ENCODE measurements at regions not wholly inside any gene's neighbourhood (a gene's known extent, or its start where the extent isn't known, plus 50 kb on each side); places are given as distances from the start of the nearest gene placed in this dataset.

DNA sequence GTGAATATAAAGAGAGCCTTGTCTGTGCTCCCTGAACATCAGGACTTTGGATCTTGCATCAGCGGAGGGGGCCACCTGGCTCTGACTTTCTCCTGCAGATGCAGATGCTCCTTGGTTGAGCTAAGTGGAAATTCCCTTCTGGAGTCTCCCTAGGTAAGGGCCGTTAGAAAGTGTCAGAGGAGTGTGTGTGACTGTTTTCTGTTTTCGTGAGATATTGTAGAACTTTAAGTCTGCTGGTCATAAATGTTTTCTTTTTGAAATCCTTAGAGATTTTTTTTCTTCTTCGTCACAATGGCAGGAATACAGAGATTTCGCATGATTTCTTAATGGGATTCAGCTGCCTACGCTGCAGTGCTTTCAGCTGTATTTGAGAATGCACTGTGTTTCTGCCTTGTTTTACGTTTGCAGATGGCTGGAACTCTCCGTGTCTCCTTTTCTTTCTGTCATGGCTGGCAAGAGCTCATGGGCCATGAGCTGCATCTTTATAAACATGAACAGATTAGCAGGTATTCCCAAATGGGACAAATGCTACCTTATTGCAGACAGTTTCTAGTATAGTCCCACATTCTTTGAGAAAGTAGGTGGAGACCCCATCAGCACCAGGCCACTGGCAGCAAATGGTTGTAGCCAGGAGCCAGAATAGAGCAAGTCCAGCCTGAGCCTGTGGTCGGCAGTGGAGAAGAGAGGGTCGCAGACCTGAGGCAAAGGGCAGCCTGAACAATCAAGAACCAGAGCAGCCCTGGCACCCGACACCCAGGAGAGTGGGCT is 76.2 kb upstream of the FRMD6 start:
- TF ChIP-seq CTCF (IDR thresholded peaks at IDR 0.05; ENCODE audit: insufficient read depth, low read depth, low read length, missing control alignments): no peak
- no peak overlapping the region for H3K4me3 ChIP-seq (ENCODE audit: low read depth, low read length)
- no peak for DNase-seq (ENCODE audit: low read depth)

DNA sequence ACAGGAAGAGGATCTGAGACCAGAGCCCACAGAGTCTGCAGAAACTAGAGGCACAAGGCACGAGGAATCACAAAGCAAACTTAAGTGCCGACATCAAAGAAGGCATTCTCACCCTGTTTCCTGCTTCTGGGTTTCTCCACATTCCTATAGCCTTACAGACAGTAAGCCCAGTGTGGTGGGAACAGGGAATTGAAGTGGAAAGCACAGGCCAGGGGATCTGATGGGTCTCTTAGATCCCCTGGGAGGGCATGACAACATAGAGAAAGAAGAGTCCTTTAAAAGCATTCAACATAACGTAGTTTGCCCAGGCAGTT is 75.6 kb upstream of the FRMD6 start:
- DNase-seq (ENCODE audit: low read depth): no peak
- TF ChIP-seq CTCF (IDR thresholded peaks at IDR 0.05; ENCODE audit: insufficient read depth, low read depth, low read length, missing control alignments): no peak
- H3K4me3 ChIP-seq (ENCODE audit: low read depth, low read length): no peak overlapping the region

DNA sequence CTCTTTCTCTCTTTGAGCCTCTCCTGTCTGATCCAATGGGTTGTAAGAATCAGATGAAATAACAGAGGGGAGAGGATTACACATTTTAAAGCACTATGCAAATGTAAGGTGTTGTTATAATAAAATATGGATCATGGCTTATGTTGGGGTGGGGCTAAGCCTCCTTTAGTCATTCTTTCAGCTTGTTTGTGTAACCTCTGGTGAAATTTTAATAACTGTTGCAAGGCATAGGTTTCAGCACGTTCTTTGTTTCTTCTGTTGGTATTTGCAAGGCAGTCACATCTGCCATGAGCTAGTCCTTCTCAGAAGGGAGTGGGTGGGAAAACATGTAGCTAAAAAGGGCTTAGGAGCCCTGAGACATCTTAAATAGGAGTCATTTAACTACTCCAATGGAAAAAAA is 74.8 kb upstream of the FRMD6 start:
- no peak overlapping the region for H3K4me3 ChIP-seq (ENCODE audit: low read depth, low read length)
- DNase-seq (ENCODE audit: low read depth): no peak
- TF ChIP-seq CTCF (IDR thresholded peaks at IDR 0.05; ENCODE audit: insufficient read depth, low read depth, low read length, missing control alignments): no peak

GRCh38 chr14:51578853-51579252 is 72.9 kb upstream of the FRMD6 start:
- no peak for TF ChIP-seq CTCF (IDR thresholded peaks at IDR 0.05; ENCODE audit: insufficient read depth, low read depth, low read length, missing control alignments)
- DNase-seq (ENCODE audit: low read depth): no peak
- no peak overlapping the region for H3K4me3 ChIP-seq (ENCODE audit: low read depth, low read length)

DNA sequence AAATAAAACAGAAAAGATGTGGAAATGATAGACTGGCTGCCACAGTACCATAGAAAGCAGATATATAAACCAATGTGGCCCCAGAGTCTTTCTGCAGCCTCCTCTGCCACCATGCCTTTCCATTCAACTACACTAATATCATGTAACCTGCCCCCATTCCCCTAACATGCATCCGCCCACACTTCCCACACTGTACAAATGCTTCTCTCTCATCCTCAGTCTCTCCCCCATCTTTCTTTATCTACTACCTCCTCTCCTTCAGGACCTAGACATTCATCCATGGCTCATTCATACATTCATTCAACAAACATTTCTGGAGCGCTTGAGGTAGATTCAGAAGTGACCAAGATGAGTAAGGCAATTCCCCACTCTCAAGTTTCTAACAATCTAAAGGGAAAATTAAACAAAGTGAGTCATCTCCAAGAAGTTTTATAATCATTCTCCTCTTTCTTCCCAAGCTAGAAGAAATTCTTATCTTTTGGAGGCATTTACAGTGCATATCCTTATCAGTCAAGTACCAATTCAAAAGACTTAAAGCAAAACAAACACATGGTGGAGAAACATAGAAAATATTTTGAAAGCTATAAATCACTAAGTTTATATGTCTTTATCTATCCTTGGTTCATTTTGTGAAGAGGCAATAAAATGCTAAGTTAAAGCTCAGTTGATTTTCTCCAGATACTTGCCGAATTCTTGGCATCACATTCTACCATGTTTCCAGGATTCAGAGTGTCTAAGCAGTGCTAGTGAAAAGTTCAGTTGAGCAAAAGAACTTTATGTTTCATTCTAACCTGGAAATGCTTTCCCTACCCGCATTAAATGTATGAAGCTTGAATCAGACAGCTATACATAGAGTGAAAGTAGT is 70.5 kb upstream of the FRMD6 start:
- DNase-seq (ENCODE audit: low read depth): no peak
- H3K4me3 ChIP-seq (ENCODE audit: low read depth, low read length): no peak overlapping the region
- TF ChIP-seq CTCF (IDR thresholded peaks at IDR 0.05; ENCODE audit: insufficient read depth, low read depth, low read length, missing control alignments): no peak

DNA sequence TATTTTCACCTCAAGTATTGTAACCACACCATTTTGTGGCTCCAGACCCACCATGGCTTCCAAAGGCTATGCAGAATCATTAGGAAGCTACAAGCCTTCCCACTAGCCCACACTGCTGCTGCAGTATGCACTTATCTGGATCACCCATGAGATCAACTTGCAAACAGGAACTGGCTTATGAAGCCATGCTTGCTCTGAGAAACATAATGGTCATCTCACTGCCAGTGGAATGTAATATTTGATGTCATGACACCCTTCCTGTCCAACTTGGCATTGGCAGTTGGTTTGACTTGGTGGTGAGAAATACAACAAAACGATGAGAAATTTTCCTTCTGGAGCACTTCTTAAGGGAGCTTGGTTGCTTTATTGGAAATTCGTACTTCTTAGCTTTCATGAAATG is 69.3 kb upstream of the FRMD6 start:
- H3K4me3 ChIP-seq (ENCODE audit: low read depth, low read length): no peak overlapping the region
- DNase-seq (ENCODE audit: low read depth): no peak
- TF ChIP-seq CTCF (IDR thresholded peaks at IDR 0.05; ENCODE audit: insufficient read depth, low read depth, low read length, missing control alignments): no peak
